Gastrocnemius medialis (tissue), 4 donors: ENCODE measurements at regions not wholly inside any gene's neighbourhood (a gene's known extent, or its start where the extent isn't known, plus 50 kb on each side); places are given as distances from the start of the nearest gene placed in this dataset.

Experiments used
- ATAC-seq, 2 donors: fragments of 150-250 bp; one replicate each; pipeline ENCODE4 v1.9.1; 2016
- DNase-seq, 2 donors: peaks; one replicate each; pipeline ENCODE4 v3.0.0-alpha.2; 2019
- H3K27ac ChIP-seq, 4 donors: fragments of 200-600 bp; sonication (generic); 1 replicate in 1 of 4; 2 replicates in 3 of 4; pipeline ENCODE4 v1.5.1; 2016 to 2018; ENCODE audit warnings: mild to moderate bottlenecking in 2 of 4, moderate library complexity in 1 of 4
- H3K27me3 ChIP-seq, 3 donors: fragments of 200-600 bp; sonication (generic) in 2 of 3; 1 replicate in 1 of 3; 2 replicates in 2 of 3; pipeline versions ENCODE4 v1.5.1 to v1.6.0; 2016 to 2019; ENCODE audit warnings: mild to moderate bottlenecking in 1 of 3, moderate library complexity in 1 of 3
- H3K36me3 ChIP-seq, 2 donors: fragments of 200-600 bp; sonication (generic) in 1 of 2; one replicate each; pipeline ENCODE4 v1.5.1; 2017 to 2018
- H3K4me1 ChIP-seq, 2 donors: fragments of 200-600 bp; sonication (generic) in 1 of 2; one replicate each; pipeline ENCODE4 v1.5.1; 2016 to 2017; ENCODE audit warnings: mild to moderate bottlenecking in 2 of 2
- H3K4me3 ChIP-seq, 4 donors: fragments of 200-600 bp; sonication (generic) in 3 of 4; 1 replicate in 1 of 4; 2 replicates in 3 of 4; pipeline ENCODE4 v1.5.1; 2016 to 2019; ENCODE audit warnings: mild to moderate bottlenecking in 2 of 4
- H3K9me3 ChIP-seq, 3 donors: fragments of 200-600 bp; sonication (generic) in 2 of 3; 1 replicate in 1 of 3; 2 replicates in 2 of 3; pipeline ENCODE4 v1.5.1; 2016 to 2019
- CTCF ChIP-seq, 5 experiments: fragments of 450-650 bp in 3 of 5; fragments of 200-600 bp in 2 of 5; sonication (generic) in 2 of 5; IDR thresholded peaks in 4 of 5; conservative IDR thresholded peaks in 1 of 5; 1 replicate in 4 of 5; 2 replicates in 1 of 5; pipeline ENCODE4 v1.5.1; 2016 to 2019; ENCODE audit warnings: antibody characterized with exemption in 5 of 5, mild to moderate bottlenecking in 3 of 5, moderate library complexity in 3 of 5
- POLR2A ChIP-seq, 2 donors: fragments of 450-650 bp; IDR thresholded peaks; one replicate each; pipeline ENCODE4 v1.6.1; 2017; ENCODE audit warnings: antibody characterized with exemption in 2 of 2, mild to moderate bottlenecking in 2 of 2, moderate library complexity in 2 of 2
- in situ Hi-C, 4 donors: fragments of 200-750 bp; cut with MboI; loops; one replicate each; pipeline versions ENCODE4 v1.15.0 to v1.8.0; 2017; ENCODE audit warnings: low sequenced_read_pairs in 4 of 4
- intact Hi-C: fragments of 100-400 bp; cut with DNase I; formaldehyde crosslinking; loops from one replicate; pipeline ENCODE4 v1.15.1; 2023; ENCODE audit warnings: low total_unique reads

- no peak overlapping the region for H3K4me3 ChIP-seq
- TF ChIP-seq POLR2A (IDR thresholded peaks at IDR 0.05) (no peak), CTCF (IDR thresholded peaks at IDR 0.05 in 4 of 5, conservative IDR thresholded peaks at IDR 0.05 in 1 of 5) (no peak)
- ATAC-seq (no peak), DNase-seq (no peak)
- H3K36me3 ChIP-seq: no peaks in the 10 kb centered on the region
- no peaks in the 10 kb centered on the region for H3K27me3 ChIP-seq
- intact Hi-C loops (no loop called here), in situ Hi-C loops (no loop called here)
- H3K4me1 ChIP-seq: no peaks in the 10 kb centered on the region
- H3K27ac ChIP-seq: no peak overlapping the region
- no peaks in the 10 kb centered on the region for H3K9me3 ChIP-seq
Measured at GRCh38 chr2:185202945-185203528, 535.6 kb upstream of the FSIP2 start.

DNA sequence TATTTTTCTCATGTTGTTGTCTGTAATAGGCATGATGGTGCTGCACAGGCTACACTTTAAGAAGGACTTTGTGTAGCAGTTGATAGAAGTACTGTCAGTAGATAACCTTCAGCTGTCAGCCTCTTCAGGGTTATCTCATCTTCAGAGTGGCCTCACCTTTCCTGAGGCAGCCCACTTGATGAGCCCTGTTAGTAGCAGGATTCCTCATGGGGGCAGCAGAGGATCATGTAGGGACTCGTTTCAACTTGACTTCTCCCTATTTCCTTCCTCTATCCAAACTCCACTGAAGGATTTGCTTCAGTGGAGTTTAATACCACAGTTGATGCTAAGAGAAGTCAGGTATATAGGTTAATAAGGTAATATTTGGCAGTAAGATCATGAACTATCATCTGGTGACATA lies 530.3 kb upstream of the FSIP2 start:
- Histone ChIP-seq H3K9me3 (no peaks in the 10 kb centered on the region), H3K4me3 (no peak overlapping the region), H3K27me3 (no peaks in the 10 kb centered on the region), H3K36me3 (no peaks in the 10 kb centered on the region), H3K27ac (no peak overlapping the region), H3K4me1 (no peaks in the 10 kb centered on the region)
- DNase-seq: no peak
- intact Hi-C loops: no loop called here
- in situ Hi-C loops: no loop called here
- ATAC-seq: no peak
- TF ChIP-seq CTCF (IDR thresholded peaks at IDR 0.05 in 4 of 5, conservative IDR thresholded peaks at IDR 0.05 in 1 of 5) (no peak), POLR2A (IDR thresholded peaks at IDR 0.05) (no peak)

DNA sequence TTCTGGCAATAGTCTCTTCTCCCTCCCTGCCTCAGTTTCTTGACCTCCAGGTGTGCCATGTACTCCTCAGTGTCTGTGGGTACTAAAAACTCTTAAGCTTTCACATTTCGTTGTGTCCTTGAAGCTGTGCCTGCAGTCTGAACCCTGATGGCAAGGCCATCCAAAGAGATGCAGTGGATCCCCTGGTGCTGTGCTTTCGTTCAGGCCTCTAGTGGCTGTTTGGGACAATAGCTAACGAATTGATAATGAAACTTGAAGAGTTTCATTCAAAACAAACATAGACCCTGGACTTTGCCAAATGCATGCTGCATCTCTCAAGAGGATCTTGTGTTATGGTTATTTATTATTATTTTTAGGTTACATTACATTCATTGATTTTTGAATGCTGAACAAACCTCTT lies 523.1 kb upstream of the FSIP2 start:
- H3K4me1 ChIP-seq: no peaks in the 10 kb centered on the region
- no peaks in the 10 kb centered on the region for H3K9me3 ChIP-seq
- H3K27me3 ChIP-seq: no peaks in the 10 kb centered on the region
- no peak for TF ChIP-seq POLR2A (IDR thresholded peaks at IDR 0.05)
- TF ChIP-seq CTCF (IDR thresholded peaks at IDR 0.05 in 4 of 5, conservative IDR thresholded peaks at IDR 0.05 in 1 of 5): no peak
- intact Hi-C loops (no loop called here), in situ Hi-C loops (no loop called here)
- no peak for ATAC-seq
- H3K27ac ChIP-seq: no peak overlapping the region
- no peaks in the 10 kb centered on the region for H3K36me3 ChIP-seq
- DNase-seq: no peak
- H3K4me3 ChIP-seq: no peak overlapping the region

DNA sequence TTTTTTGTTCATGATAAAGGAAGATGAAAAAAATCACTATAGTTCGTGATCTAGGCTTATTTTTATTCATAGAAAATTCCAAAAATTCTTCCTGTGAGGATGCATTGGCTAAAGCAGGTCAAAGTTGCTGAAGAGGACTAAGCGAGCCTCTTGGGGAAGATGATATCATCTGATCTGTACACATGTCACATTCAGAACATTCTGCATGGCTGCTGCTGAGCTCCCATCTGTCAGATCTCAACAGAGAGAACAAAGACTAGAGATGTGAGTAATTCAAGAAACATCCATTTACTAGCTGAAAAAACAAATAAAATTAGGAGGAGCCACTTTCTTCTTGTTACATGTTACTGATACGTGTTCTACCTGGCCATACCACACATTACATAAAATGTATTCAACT lies 518.6 kb upstream of the FSIP2 start:
- no peak for ATAC-seq
- in situ Hi-C loops: no loop called here
- no peak for DNase-seq
- no peak overlapping the region for H3K27ac ChIP-seq
- no peaks in the 10 kb centered on the region for H3K27me3 ChIP-seq
- no peak for TF ChIP-seq CTCF (IDR thresholded peaks at IDR 0.05 in 4 of 5, conservative IDR thresholded peaks at IDR 0.05 in 1 of 5)
- TF ChIP-seq POLR2A (IDR thresholded peaks at IDR 0.05): no peak
- no peak overlapping the region for H3K4me3 ChIP-seq
- intact Hi-C loops: no loop called here
- H3K4me1 ChIP-seq: no peaks in the 10 kb centered on the region
- H3K9me3 ChIP-seq: no peaks in the 10 kb centered on the region
- no peaks in the 10 kb centered on the region for H3K36me3 ChIP-seq

DNA sequence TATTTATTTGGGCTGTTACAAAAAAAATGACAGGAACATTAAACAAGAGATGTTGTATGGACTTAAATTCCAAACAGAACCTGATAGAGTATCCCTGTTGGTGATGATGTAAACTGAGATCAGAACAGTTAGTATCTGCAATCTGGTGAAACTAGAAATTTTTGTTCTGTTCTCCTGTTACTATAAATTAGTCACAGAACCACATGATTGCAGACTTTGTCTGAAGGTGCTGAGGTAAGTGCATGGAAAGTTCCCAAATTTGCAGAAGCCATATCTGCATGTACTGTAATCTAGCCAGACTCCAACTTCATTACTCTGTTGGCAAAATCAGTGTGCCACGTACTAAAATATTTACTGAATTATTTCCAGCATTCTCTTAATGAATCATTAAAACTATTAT lies 516.3 kb upstream of the FSIP2 start:
- no peak overlapping the region for H3K27ac ChIP-seq
- ATAC-seq (no peak), DNase-seq (no peak)
- no peak for TF ChIP-seq POLR2A (IDR thresholded peaks at IDR 0.05)
- TF ChIP-seq CTCF (IDR thresholded peaks at IDR 0.05 in 4 of 5, conservative IDR thresholded peaks at IDR 0.05 in 1 of 5): no peak
- in situ Hi-C loops: no loop called here
- H3K27me3 ChIP-seq: no peaks in the 10 kb centered on the region
- H3K36me3 ChIP-seq: no peaks in the 10 kb centered on the region
- no peaks in the 10 kb centered on the region for H3K9me3 ChIP-seq
- no peak overlapping the region for H3K4me3 ChIP-seq
- intact Hi-C loops: no loop called here
- no peaks in the 10 kb centered on the region for H3K4me1 ChIP-seq
